SIG-M5 treated with dmso at 0.1 percent for 504 hours (cell line): ENCODE measurements at regions not wholly inside any gene's neighbourhood (a gene's known extent, or its start where the extent isn't known, plus 50 kb on each side); places are given as distances from the start of the nearest gene placed in this dataset.
"Not testable (repeated sequence)": the region's sequence is repeated elsewhere in the genome, so short reads cannot be mapped to it uniquely, and the experiment has no call there.

Source experiments
- DNase-seq: peaks from one replicate; lab custom pipeline; 2025; ENCODE audit not compliant: unreplicated experiment; lab: John Stamatoyannopoulos, UW

- DNase-seq, result no peak
Observed at GRCh38 chr3:27559835-27560234, 75.7 kb upstream of the SLC4A7 start.

- no peak for DNase-seq
Observed at GRCh38 chr3:27559381-27559780, 75.2 kb upstream of the SLC4A7 start.

- no peak for DNase-seq
Observed at GRCh38 chr3:27557411-27557810, 73.2 kb upstream of the SLC4A7 start.

DNA sequence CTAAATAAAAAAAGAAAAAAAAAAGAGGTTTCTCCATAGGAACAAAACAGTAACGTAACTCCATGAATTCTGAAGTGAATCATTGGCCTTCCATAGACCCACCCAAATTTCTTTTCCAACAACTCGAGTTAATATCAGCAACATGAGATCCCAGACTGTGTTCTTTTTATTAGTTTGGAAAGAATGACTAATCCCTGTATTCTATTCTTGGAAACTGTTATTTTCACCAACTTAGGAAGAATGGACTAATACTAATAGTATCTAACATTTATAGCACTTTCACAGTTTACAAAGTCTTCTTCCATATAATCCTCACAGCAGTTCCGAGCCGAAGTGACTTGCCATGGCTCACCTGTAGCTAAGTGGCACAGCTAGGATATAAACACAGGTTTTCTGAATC lies 72.7 kb upstream of the SLC4A7 start:
- DNase-seq, result no peak

- DNase-seq, result peak; percentile 92
Observed at GRCh38 chr3:27554706-27555105, 70.5 kb upstream of the SLC4A7 start.

DNA sequence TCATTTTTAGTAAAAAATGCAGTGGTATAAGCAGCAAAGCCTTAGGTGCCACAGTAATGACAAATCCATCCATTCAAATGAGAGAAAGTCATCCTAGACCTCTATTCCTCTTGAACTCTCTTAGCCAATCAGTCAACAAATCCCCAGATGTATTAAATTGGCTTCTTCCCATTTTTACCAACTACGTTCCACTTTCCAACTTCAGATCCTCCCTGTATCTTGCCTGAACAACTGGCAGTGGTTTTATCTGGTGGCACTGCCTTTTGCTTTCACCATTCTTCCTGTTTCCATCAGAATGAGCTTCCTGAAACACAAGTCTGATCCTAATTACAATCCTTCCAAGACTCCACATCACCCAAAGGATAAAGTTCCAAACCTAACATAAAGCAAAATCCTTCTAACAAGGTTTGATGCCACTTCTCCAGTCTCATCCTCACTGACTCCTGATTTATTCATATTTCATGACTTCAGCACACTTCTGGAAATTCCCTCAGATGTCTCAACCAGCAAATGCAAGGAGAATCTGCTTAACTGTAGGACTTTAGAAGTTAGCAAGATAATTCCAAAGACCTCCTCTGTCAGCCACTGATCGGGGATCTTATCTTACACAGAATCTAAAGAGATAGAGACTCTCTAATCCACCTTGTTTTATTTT lies 69.8 kb upstream of the SLC4A7 start:
- no peak for DNase-seq

- DNase-seq, result not testable (repeated sequence)
Observed at GRCh38 chr3:27552708-27553107, 68.5 kb upstream of the SLC4A7 start.

DNA sequence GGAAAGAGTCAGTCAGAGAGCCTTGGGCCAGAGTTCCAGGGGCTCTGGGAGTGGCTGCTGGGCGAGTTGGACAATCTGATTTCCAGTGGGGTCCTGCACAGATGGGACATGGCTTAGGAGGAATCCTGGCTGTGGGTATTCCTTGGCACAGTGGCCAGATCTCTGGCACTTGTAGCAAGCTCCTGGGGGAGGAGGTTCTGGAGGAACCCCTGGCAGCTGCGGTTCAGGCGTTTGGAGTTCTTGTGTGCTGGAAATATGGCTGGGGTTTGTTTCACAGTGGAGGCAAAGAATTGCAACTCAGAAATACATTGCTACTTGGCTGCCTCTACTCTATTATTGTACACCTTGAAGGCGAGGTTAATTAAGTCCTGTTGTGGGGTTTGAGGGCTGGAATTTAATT lies 67.2 kb upstream of the SLC4A7 start:
- DNase-seq, result not testable (repeated sequence)

DNA sequence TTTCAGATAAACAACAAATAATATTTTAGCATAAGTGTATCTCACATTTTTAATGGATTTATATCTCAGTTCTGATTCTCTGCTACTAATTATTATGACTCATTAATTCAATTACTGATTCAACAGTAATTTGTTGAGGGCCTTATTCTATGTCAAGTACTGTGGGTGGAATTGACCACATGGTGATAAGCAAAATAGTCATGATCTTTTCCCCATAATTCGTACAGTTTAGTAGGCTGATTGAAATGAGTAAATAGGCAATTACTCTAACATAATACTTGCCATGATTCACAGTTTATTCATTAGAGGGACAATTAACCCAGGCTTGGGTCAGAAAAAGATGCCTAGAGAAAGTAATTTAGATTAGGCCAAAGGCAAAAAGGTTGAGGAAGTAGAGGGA lies 60.9 kb upstream of the SLC4A7 start:
- DNase-seq, result no peak

DNA sequence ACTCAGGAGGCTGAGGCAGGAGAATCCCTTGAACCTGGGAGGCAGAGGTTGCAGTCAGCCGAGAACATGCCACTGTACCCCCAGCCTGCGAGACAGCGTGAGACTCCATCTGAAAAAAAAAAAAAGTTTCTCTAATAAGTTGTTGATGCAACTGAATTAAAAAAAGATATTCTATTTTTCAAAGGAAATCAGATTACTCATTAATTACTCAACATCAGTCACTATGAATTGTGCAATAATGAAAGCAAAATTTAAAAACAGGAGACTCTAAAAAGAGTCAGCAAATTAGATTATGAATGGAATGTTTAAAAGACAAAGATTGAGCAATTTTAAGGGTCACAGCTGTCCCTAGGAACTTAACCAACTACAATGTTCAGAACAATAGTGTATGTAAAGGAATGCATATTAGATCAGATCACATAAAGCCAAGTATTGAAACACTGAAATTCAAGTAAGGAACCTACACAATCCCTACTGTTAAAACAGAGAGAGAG lies 60.2 kb upstream of the SLC4A7 start:
- DNase-seq, result peak; percentile 57

- DNase-seq, result no peak
Observed at GRCh38 chr3:27542476-27542875, 58.3 kb upstream of the SLC4A7 start.

DNA sequence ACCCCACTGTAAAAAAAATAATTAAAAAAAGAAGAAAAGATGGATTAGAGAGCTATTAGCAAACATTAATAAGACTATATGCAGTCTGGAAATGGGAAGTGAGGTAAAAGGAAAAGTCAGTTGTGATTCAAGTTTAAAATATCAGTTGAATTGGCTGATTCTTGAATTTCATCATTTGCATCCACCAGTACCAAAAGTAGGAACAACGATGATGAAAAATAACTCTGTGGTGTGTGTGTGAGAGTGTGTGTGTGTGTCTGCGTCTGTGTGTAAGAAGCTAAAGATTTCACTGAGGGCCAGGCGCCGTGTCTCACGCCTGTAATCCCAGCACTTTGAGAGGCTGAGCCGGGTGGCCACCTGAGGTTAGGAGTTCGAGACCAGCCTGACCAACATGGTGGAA lies 56.0 kb upstream of the SLC4A7 start:
- DNase-seq, result no peak

GRCh38 chr3:27536491-27536890 lies 52.3 kb upstream of the SLC4A7 start:
- DNase-seq, result no peak

- no peak for DNase-seq
Observed at GRCh38 chr3:27535809-27536392, 51.7 kb upstream of the SLC4A7 start.

- peak; percentile 70 for DNase-seq
Observed at GRCh38 chr3:27533718-27534573, 49.8 kb upstream of the SLC4A7 start.
